ENCODE measurements at regions not wholly inside any gene's neighbourhood (a gene's known extent, or its start where the extent isn't known, plus 50 kb on each side); places are given as distances from the start of the nearest gene placed in this dataset.

GRCh38 chr11:113593698-113594308 lies 112.3 kb downstream of the TMPRSS5 start (continued):
- TF ChIP-seq RCOR1 (IDR thresholded peaks at IDR 0.05; ENCODE audit: borderline replicate concordance in 1 of 2, low read depth in 2 of 2, low read length in 2 of 2) = peak in 1 of 2 experiments; percentile 94; a peak in 2 of 4 replicates
- peak; percentile 62 for TF ChIP-seq TCF3 (CRISPR knock-in tag; IDR thresholded peaks at IDR 0.05)
- TF ChIP-seq E2F3 (CRISPR knock-in tag; IDR thresholded peaks at IDR 0.05) = no peak
- TF ChIP-seq, protein P1, sequence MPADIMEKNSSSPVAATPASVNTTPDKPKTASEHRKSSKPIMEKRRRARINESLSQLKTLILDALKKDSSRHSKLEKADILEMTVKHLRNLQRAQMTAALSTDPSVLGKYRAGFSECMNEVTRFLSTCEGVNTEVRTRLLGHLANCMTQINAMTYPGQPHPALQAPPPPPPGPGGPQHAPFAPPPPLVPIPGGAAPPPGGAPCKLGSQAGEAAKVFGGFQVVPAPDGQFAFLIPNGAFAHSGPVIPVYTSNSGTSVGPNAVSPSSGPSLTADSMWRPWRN (IDR thresholded peaks at IDR 0.05; ENCODE audit: low read depth) = peak; percentile 63; the same call in 1 of the 2 replicates
- no peak for TF ChIP-seq NR2C2 (CRISPR knock-in tag; IDR thresholded peaks at IDR 0.05)
- TF ChIP-seq NR2C2 (tag; IDR thresholded peaks at IDR 0.05) = 0 out of 2 replicates have a peak, but pooled peaks have one; percentile 41
- no peak for TF ChIP-seq ATF1 (CRISPR knock-in tag; IDR thresholded peaks at IDR 0.05)
- peak; percentile 81 for TF ChIP-seq ATF1 (tag; IDR thresholded peaks at IDR 0.05)
- peak; percentile 79 for TF ChIP-seq ARID1B (IDR thresholded peaks at IDR 0.05)
- TF ChIP-seq STAT5A (IDR thresholded peaks at IDR 0.05; ENCODE audit: borderline replicate concordance, low read length) = no peak
- TF ChIP-seq LEF1 (IDR thresholded peaks at IDR 0.05) = peak; percentile 57; the same call in 1 of the 2 replicates
- no peak for TF ChIP-seq ZBTB34 (CRISPR knock-in tag; IDR thresholded peaks at IDR 0.05)
- TF ChIP-seq CEBPB (tag; IDR thresholded peaks at IDR 0.05) = 0 out of 2 replicates have a peak, but pooled peaks have one; percentile 40
- TF ChIP-seq HDAC1 (IDR thresholded peaks at IDR 0.05) = peak in 1 of 2 experiments; percentile 35; a peak in 1 of 4 replicates
- peak; percentile 67; the same call in 1 of the 2 replicates for TF ChIP-seq CTBP1 (IDR thresholded peaks at IDR 0.05; ENCODE audit: borderline replicate concordance)
- TF ChIP-seq RAD21 (CRISPR knock-in tag; conservative IDR thresholded peaks at IDR 0.05 in 1 of 2, IDR thresholded peaks at IDR 0.05 in 1 of 2) = 0 out of 4 replicates have a peak, but pooled peaks of 1 of the 2 experiments have one; percentile 5
- TF ChIP-seq CREM (IDR thresholded peaks at IDR 0.05; ENCODE audit: low read depth) = peak; percentile 90
- TF ChIP-seq MTA3 (IDR thresholded peaks at IDR 0.05; ENCODE audit: borderline replicate concordance) = peak; percentile 54; the same call in 1 of the 2 replicates
- TF ChIP-seq BHLHE40 (IDR thresholded peaks at IDR 0.05; ENCODE audit: low read length) = peak; percentile 49
- TF ChIP-seq JUN (IDR thresholded peaks at IDR 0.05; ENCODE audit: borderline replicate concordance, low read depth, low read length) = peak; percentile 25; the same call in 1 of the 2 replicates
- TF ChIP-seq JUN (CRISPR knock-in tag; IDR thresholded peaks at IDR 0.05; ENCODE audit: borderline replicate concordance) = no peak
- TF ChIP-seq TEAD1 (CRISPR knock-in tag; IDR thresholded peaks at IDR 0.05) = 0 out of 4 replicates have a peak, but pooled peaks of 1 of the 2 experiments have one; percentile 24
- TF ChIP-seq GABPA (tag; conservative IDR thresholded peaks at IDR 0.05; ENCODE audit: low read depth) = peak; percentile 77
- 0 out of 4 replicates have a peak, but pooled peaks of 1 of the 2 experiments have one; percentile 13 for TF ChIP-seq NRF1 (conservative IDR thresholded peaks at IDR 0.05 in 1 of 2, IDR thresholded peaks at IDR 0.05 in 1 of 2)
- 0 out of 2 replicates have a peak, but pooled peaks have one; percentile 75 for TF ChIP-seq ZBTB9 (CRISPR knock-in tag; IDR thresholded peaks at IDR 0.05)
- TF ChIP-seq TAL1 (IDR thresholded peaks at IDR 0.05) = peak; percentile 27
- peak; percentile 85 to 87 for TF ChIP-seq KDM1A (IDR thresholded peaks at IDR 0.05)

Measured in K562 (cell line).